ENCODE measurements at regions not wholly inside any gene's neighbourhood (a gene's known extent, or its start where the extent isn't known, plus 50 kb on each side); places are given as distances from the start of the nearest gene placed in this dataset.

DNA sequence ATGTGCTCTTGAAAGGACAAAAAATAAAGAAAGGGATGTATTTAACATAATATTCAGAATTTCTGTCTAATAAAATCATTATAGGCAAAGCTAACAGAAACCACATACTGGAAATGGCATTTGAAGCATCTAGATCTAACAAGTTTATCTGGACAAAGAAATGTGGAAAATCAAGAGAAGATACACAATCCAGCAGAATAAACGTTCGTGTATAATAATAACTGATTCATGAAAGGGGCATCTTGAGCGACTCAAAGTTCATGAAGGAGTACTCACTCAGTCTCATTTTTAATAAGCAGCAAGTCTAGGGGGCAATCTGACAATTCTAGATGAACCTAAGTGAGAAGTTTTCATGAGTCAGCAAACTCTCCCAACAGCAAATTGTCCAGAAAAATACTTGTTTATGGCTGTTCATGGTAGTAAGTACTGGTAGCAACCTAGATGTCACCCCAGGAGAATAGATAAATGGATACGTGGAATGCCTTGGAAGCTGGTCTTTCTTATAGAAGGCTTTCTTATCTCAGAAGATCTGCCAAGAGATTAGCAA lies 541.8 kb downstream of the INHBA start:
- TF ChIP-seq, protein P1, sequence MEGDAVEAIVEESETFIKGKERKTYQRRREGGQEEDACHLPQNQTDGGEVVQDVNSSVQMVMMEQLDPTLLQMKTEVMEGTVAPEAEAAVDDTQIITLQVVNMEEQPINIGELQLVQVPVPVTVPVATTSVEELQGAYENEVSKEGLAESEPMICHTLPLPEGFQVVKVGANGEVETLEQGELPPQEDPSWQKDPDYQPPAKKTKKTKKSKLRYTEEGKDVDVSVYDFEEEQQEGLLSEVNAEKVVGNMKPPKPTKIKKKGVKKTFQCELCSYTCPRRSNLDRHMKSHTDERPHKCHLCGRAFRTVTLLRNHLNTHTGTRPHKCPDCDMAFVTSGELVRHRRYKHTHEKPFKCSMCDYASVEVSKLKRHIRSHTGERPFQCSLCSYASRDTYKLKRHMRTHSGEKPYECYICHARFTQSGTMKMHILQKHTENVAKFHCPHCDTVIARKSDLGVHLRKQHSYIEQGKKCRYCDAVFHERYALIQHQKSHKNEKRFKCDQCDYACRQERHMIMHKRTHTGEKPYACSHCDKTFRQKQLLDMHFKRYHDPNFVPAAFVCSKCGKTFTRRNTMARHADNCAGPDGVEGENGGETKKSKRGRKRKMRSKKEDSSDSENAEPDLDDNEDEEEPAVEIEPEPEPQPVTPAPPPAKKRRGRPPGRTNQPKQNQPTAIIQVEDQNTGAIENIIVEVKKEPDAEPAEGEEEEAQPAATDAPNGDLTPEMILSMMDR (IDR thresholded peaks at IDR 0.05; ENCODE audit: extremely low read depth, insufficient read depth, missing control alignments) = no peak
- in situ Hi-C loops (cut with MboI; ENCODE audit: low pct_unique_long_range_greater_than_20kb, low sequenced_read_pairs, unreplicated experiment) = no loop called here
- no peak for DNase-seq (ENCODE audit: low spot score)

DNA sequence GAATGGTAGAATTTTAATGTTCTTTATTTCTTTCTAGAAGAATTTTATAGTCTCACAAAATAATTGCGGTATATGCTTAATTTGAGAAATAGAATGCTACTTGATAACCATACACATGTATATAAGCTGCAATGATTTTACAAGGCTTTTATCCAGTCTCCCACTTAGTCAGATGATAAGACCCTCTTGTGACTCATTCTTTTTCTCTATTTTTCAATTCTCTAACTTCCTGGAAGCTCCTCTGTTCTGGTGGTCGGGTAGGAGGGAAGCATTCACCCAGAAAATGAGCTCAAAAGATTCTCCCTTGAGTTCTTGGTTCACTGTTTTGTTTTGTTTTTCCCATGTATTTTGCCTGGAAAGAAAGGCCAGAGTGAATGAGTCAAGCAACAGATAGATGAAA lies 546.6 kb downstream of the INHBA start:
- TF ChIP-seq, protein P1 (IDR thresholded peaks at IDR 0.05; ENCODE audit: extremely low read depth, insufficient read depth, missing control alignments) = no peak
- no peak for DNase-seq (ENCODE audit: low spot score)
- in situ Hi-C loops (cut with MboI; ENCODE audit: low pct_unique_long_range_greater_than_20kb, low sequenced_read_pairs, unreplicated experiment) = no loop called here

DNA sequence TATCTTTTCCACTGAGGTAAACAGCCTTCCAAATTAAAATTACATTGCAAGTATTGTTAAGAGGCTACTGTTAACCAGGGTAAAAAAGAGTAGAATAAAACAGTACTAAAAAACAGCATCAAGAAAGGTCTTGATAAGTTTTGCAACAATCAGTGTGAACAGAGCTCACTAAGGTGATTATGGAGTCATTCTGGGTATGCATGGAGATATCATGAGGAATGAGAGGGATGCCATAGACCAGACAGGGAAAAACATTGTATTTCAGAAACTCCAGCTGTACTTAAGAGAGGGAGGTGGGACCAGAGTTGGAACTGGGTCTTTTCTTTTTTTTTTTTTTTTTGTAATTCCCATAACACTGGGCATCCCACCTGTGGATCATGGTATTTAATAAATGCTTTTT lies 549.6 kb downstream of the INHBA start:
- in situ Hi-C loops (cut with MboI; ENCODE audit: low pct_unique_long_range_greater_than_20kb, low sequenced_read_pairs, unreplicated experiment) = no loop called here
- DNase-seq (ENCODE audit: low spot score) = no peak
- TF ChIP-seq, protein P1 (IDR thresholded peaks at IDR 0.05; ENCODE audit: extremely low read depth, insufficient read depth, missing control alignments) = no peak

DNA sequence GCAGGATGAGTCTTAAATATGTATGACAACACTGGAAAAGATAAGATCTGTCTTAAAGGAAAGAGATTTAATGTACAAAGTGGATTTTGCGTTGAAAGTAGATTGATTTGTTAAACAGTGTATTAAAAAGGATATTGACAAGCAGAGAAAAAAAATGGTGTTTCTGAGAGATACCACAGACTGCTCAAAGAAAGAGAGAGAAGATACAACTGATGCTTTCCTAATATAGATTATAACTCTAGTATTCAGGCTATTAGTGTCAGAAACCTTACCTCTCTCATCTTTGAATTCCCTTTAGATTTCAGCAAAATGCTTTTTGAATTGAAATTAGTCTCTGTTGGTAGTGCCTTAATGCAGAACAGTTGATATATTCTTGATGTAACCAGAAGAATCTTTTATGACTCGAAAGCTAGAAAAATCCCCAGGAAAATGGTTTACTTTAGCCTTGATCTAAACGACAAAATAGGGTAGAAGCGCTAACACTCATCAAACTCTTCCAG lies 550.7 kb downstream of the INHBA start:
- in situ Hi-C loops (cut with MboI; ENCODE audit: low pct_unique_long_range_greater_than_20kb, low sequenced_read_pairs, unreplicated experiment) = no loop called here
- TF ChIP-seq, protein P1 (IDR thresholded peaks at IDR 0.05; ENCODE audit: extremely low read depth, insufficient read depth, missing control alignments) = no peak
- DNase-seq (ENCODE audit: low spot score) = no peak

DNA sequence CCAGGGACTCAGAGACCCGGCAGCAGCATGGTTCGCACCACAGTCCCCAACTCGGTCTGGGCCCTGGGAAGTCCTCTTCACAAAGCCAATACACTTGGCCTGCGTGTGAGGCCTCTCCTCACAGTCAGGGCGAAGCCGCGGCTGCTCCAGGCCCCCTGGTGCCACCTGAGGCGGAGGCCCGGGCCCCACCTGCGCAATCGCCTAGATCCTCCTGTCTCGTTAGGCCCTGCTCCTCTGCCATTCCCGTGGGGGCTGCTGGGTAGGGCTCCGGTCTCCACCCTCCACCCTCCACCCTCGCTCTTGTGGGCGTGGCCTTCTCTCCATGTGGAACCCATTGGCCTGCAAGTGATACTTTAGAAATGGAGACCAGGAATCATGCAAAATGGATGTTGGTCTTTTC lies 553.3 kb downstream of the INHBA start:
- in situ Hi-C loops (cut with MboI; ENCODE audit: low pct_unique_long_range_greater_than_20kb, low sequenced_read_pairs, unreplicated experiment) = no loop called here

DNA sequence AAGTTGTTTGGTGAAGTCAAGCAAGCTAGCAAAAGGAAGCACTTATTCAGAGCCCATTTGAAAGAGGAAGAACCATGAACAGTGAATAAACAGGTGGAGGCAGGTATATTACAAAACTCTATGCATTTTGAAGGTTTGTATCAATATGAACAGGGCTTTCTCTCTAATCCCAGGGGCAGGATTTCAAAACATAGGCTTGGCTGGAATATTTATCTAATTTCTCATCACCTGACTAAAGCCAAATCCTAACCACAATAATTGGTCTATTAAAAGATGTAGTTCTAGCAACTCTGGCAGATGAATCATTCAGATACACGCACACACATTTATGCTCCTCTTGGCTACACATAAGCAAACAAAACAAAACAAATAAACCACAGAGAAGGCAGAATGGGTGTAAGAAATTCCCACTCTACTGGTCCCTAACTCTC lies 554.4 kb downstream of the INHBA start:
- TF ChIP-seq, protein P1 (IDR thresholded peaks at IDR 0.05; ENCODE audit: extremely low read depth, insufficient read depth, missing control alignments) = no peak
- DNase-seq (ENCODE audit: low spot score) = no peak
- in situ Hi-C loops (cut with MboI; ENCODE audit: low pct_unique_long_range_greater_than_20kb, low sequenced_read_pairs, unreplicated experiment) = no loop called here

More for the DNA sequence above, 553.3 kb downstream of the INHBA start:
- DNase-seq (ENCODE audit: low spot score) = no peak
- TF ChIP-seq, protein P1 (IDR thresholded peaks at IDR 0.05; ENCODE audit: extremely low read depth, insufficient read depth, missing control alignments) = no peak
